ENCODE measurements at regions not wholly inside any gene's neighbourhood (a gene's known extent, or its start where the extent isn't known, plus 50 kb on each side); places are given as distances from the start of the nearest gene placed in this dataset.

DNA sequence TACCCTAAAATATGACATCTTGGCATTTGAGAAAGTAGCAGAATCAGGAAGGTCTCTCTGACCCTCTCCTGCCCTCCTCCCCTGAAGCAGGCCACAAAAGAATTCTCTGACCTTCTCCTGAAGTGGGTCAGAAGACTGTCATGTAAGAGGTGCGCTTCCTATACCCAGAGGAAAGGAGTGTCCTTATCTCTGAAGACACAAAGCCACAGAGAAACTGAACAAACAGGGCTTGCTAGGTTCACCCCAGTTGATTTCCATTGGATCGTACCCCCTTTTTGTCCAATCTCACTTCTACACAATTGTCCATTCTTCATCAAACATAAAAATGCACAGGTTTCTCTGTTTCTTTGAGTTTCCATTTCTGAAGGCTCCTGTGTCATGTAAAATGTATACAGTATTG is 272.0 kb upstream of the SOX4 start:
- intact Hi-C loops (cut with micrococcal nuclease; ENCODE audit: unreplicated experiment) = no loop called here
- Histone ChIP-seq H3K27me3 (ENCODE audit: control insufficient read depth, insufficient read depth, low read length) (no peaks in the 10 kb centered on the region), H3K9me3 (ENCODE audit: control insufficient read depth, insufficient read depth, low read depth, low read length) (no peaks in the 10 kb centered on the region), H3K27ac (ENCODE audit: low read length) (no peak overlapping the region), H3K36me3 (ENCODE audit: control insufficient read depth, insufficient read depth, low read length) (no peaks in the 10 kb centered on the region), H3K4me1 (ENCODE audit: control insufficient read depth, insufficient read depth, low read length) (no peaks in the 10 kb centered on the region), H3K4me3 (ENCODE audit: low read depth in 2 of 2, low read length in 2 of 2) (no peak overlapping the region)
- ATAC-seq = no peak
- DNase-seq (ENCODE audit: low read depth, low spot score) = no peak
- CTCF ChIA-PET = no interaction called here
- no TSS peak for BruUV-seq (replicated peaks)
- POLR2A ChIA-PET = no interaction called here
- TF ChIP-seq, protein P1, sequence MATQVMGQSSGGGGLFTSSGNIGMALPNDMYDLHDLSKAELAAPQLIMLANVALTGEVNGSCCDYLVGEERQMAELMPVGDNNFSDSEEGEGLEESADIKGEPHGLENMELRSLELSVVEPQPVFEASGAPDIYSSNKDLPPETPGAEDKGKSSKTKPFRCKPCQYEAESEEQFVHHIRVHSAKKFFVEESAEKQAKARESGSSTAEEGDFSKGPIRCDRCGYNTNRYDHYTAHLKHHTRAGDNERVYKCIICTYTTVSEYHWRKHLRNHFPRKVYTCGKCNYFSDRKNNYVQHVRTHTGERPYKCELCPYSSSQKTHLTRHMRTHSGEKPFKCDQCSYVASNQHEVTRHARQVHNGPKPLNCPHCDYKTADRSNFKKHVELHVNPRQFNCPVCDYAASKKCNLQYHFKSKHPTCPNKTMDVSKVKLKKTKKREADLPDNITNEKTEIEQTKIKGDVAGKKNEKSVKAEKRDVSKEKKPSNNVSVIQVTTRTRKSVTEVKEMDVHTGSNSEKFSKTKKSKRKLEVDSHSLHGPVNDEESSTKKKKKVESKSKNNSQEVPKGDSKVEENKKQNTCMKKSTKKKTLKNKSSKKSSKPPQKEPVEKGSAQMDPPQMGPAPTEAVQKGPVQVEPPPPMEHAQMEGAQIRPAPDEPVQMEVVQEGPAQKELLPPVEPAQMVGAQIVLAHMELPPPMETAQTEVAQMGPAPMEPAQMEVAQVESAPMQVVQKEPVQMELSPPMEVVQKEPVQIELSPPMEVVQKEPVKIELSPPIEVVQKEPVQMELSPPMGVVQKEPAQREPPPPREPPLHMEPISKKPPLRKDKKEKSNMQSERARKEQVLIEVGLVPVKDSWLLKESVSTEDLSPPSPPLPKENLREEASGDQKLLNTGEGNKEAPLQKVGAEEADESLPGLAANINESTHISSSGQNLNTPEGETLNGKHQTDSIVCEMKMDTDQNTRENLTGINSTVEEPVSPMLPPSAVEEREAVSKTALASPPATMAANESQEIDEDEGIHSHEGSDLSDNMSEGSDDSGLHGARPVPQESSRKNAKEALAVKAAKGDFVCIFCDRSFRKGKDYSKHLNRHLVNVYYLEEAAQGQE (IDR thresholded peaks at IDR 0.05; ENCODE audit: insufficient read depth in 1 of 2, low read depth in 2 of 2, low read length in 1 of 2) = no peak
- TF ChIP-seq, protein P2, sequence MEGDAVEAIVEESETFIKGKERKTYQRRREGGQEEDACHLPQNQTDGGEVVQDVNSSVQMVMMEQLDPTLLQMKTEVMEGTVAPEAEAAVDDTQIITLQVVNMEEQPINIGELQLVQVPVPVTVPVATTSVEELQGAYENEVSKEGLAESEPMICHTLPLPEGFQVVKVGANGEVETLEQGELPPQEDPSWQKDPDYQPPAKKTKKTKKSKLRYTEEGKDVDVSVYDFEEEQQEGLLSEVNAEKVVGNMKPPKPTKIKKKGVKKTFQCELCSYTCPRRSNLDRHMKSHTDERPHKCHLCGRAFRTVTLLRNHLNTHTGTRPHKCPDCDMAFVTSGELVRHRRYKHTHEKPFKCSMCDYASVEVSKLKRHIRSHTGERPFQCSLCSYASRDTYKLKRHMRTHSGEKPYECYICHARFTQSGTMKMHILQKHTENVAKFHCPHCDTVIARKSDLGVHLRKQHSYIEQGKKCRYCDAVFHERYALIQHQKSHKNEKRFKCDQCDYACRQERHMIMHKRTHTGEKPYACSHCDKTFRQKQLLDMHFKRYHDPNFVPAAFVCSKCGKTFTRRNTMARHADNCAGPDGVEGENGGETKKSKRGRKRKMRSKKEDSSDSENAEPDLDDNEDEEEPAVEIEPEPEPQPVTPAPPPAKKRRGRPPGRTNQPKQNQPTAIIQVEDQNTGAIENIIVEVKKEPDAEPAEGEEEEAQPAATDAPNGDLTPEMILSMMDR (IDR thresholded peaks at IDR 0.05) = no peak
- TF ChIP-seq POLR2AphosphoS5 (IDR thresholded peaks at IDR 0.05; ENCODE audit: low read depth, low read length) (no peak), TCF7L2 (IDR thresholded peaks at IDR 0.05; ENCODE audit: low read depth, low read length) (no peak), SIN3A (IDR thresholded peaks at IDR 0.05; ENCODE audit: borderline replicate concordance, insufficient read depth, low read depth, low read length) (no peak)
- in situ Hi-C loops (cut with HindIII; ENCODE audit: low pct_unique_long_range_greater_than_20kb, low sequenced_read_pairs) = no loop called here

DNA sequence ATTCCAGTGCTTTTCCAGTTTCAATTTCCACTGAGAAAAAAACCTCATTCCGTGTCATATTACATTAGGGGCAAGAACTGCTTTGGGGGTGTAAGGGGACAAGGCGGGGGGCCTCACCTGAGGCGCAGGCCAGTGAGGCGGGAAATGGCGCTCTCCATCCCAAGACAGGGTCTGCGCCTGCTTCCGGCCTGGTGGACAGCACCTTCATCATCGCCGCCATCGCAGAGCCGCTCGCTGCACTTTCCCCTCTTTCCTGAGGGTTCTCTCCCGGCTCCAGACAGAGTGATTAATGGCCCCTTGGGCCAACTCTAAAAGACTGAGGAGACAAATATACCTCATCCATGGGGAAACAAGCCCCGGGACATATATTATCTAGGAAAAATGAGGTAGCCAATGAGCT is 270.0 kb upstream of the SOX4 start:
- ChIA-PET CTCF (no interaction called here), POLR2A (no interaction called here)
- Histone ChIP-seq H3K9me3 (ENCODE audit: control insufficient read depth, insufficient read depth, low read depth, low read length) (no peaks in the 10 kb centered on the region), H3K27me3 (ENCODE audit: control insufficient read depth, insufficient read depth, low read length) (no peaks in the 10 kb centered on the region), H3K4me1 (ENCODE audit: control insufficient read depth, insufficient read depth, low read length) (no peaks in the 10 kb centered on the region), H3K36me3 (ENCODE audit: control insufficient read depth, insufficient read depth, low read length) (no peaks in the 10 kb centered on the region), H3K27ac (ENCODE audit: low read length) (no peak overlapping the region), H3K4me3 (ENCODE audit: low read depth in 2 of 2, low read length in 2 of 2) (no peak overlapping the region)
- TF ChIP-seq TCF7L2 (IDR thresholded peaks at IDR 0.05; ENCODE audit: low read depth, low read length) (no peak), POLR2AphosphoS5 (IDR thresholded peaks at IDR 0.05; ENCODE audit: low read depth, low read length) (no peak), SIN3A (IDR thresholded peaks at IDR 0.05; ENCODE audit: borderline replicate concordance, insufficient read depth, low read depth, low read length) (no peak)
- TF ChIP-seq, protein P1 (IDR thresholded peaks at IDR 0.05; ENCODE audit: insufficient read depth in 1 of 2, low read depth in 2 of 2, low read length in 1 of 2) = no peak
- TF ChIP-seq, protein P2 (IDR thresholded peaks at IDR 0.05) = no peak
- BruUV-seq (replicated peaks) = no TSS peak
- no peak for DNase-seq (ENCODE audit: low read depth, low spot score)
- no peak for ATAC-seq
- in situ Hi-C loops (cut with HindIII; ENCODE audit: low pct_unique_long_range_greater_than_20kb, low sequenced_read_pairs) = no loop called here
- intact Hi-C loops (cut with micrococcal nuclease; ENCODE audit: unreplicated experiment) = no loop called here
